PC-3 (cell line): ENCODE measurements at regions not wholly inside any gene's neighbourhood (a gene's known extent, or its start where the extent isn't known, plus 50 kb on each side); places are given as distances from the start of the nearest gene placed in this dataset.

ENCODE experiments used
- EZH2phosphoT487 ChIP-seq: fragments of 300-600 bp; sonication (generic); IDR thresholded peaks from 2 replicates; pipeline ENCODE4 v1.6.1; 2018; ENCODE audit warnings: mild to moderate bottlenecking, antibody characterized with exemption, low read length, borderline replicate concordance
- TF ChIP-seq, protein P1 (sequence below): fragments of 300-600 bp; sonication (generic); conservative IDR thresholded peaks from 2 replicates; pipeline ENCODE4 v1.5.1; 2017; ENCODE audit warnings: antibody characterized with exemption, low read depth, mild to moderate bottlenecking, low read length

DNA sequence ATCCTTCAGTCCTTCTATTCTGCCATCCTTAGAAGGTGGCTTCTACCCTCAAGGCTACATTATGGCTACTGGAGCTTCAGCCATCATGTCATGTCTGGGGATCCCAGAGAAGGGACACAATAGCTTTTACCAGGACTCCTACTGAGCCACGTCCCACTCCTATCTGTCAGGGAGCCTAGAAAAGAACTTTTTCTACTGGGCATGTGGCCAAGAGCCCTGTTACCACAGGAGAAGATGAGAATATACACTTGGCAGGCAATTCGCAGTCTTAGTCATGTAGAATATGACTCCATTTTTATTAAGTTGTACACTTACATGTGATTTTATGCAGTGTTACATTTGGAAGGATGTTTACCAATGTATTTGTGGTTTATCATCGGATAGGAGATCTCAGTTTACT, 64.6 kb upstream of the KCNMA1 start:
- TF ChIP-seq, protein P1, sequence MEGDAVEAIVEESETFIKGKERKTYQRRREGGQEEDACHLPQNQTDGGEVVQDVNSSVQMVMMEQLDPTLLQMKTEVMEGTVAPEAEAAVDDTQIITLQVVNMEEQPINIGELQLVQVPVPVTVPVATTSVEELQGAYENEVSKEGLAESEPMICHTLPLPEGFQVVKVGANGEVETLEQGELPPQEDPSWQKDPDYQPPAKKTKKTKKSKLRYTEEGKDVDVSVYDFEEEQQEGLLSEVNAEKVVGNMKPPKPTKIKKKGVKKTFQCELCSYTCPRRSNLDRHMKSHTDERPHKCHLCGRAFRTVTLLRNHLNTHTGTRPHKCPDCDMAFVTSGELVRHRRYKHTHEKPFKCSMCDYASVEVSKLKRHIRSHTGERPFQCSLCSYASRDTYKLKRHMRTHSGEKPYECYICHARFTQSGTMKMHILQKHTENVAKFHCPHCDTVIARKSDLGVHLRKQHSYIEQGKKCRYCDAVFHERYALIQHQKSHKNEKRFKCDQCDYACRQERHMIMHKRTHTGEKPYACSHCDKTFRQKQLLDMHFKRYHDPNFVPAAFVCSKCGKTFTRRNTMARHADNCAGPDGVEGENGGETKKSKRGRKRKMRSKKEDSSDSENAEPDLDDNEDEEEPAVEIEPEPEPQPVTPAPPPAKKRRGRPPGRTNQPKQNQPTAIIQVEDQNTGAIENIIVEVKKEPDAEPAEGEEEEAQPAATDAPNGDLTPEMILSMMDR = no peak
- no peak for TF ChIP-seq EZH2phosphoT487
